22Rv1 (cell line): ENCODE measurements at regions not wholly inside any gene's neighbourhood (a gene's known extent, or its start where the extent isn't known, plus 50 kb on each side); places are given as distances from the start of the nearest gene placed in this dataset.

ENCODE experiments used
- CTCF ChIP-seq: fragments of 450-650 bp; IDR thresholded peaks from 2 replicates; pipeline ENCODE4 v1.5.1; 2017; ENCODE audit warnings: mild to moderate bottlenecking
- ZFX ChIP-seq: fragments of 450-650 bp; IDR thresholded peaks from 2 replicates; pipeline ENCODE4 v1.6.1; 2017; ENCODE audit warnings: antibody characterized with exemption, borderline replicate concordance

DNA sequence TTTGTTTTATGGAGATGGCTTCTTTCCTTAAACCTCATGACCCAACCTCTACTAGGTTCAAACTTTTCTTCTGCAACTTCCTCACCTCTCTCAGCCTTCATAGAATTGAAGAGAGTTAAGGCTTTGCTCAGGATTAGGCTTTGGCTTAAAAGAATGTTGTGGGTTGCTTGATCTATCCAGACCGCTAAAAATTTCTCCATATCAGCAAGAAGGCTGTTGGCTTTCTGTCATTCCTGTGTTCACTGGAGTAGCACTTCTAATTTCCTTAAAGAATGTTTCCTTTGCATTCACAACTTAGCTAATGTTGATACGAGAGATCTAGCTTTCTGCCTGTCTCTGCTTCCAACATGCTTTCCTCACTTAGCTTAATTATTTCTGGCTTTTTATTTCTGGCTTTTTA, 58.1 kb upstream of the KYNU start:
- TF ChIP-seq CTCF (no peak), ZFX (no peak)
